ENCODE measurements at regions not wholly inside any gene's neighbourhood (a gene's known extent, or its start where the extent isn't known, plus 50 kb on each side); places are given as distances from the start of the nearest gene placed in this dataset.

DNA sequence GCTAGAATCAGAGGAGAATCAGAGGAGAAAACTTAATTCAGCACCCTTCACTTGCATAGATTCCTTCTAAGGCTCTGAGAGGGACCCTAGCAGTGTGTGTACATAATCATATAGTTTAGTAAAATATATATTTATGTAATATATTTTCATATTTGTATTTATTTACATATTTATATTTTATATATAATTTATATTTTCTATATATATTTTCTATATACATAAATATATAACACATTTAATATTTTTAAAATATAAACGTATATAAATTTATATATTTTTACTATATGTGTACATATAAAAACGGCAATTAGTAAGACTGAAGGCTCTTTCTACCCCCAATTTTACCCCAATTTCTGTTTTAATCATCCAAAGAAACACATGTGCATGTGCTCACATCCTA lies 80.3 kb downstream of the NXPE2 start:
- no peak for DNase-seq

DNA sequence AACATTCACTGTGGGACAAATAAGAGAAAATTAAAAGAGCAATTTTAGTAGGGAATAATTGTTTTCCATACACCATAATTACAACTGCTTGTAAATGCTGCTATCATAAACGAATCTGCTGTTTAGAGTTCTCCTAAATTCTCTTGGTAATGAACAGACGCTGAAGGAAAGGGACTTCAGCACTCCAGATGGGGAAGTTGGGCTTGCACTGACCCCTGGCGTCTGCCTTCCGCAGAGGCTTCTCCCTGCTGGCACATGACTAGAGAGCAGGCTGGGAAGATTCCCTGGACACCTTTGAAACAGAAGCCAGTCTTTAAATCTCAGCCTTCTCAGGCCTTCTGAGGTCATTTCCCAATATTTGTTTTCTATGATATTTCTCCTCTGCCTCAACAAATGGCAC lies 84.1 kb downstream of the NXPE2 start:
- peak; percentile 57 for DNase-seq

DNA sequence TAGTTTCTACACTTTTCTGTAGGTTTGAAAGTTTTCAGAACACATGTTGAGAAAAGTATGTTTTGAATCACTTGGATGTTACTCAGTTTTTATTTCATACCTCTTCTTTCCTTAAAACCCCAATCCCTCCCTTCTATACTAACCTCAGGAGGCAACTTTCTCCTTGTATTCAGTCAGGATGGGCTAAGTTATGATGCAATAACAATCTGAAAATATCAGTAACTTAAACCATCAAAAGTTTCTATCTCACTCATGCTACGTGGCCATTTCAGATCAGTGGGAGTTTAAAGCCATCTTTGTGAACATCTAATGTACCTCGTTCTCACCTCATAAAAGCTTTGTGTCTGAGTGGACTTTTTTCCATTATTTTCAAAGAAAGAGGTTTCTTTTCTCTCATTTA lies 86.2 kb downstream of the NXPE2 start:
- no peak for DNase-seq

DNA sequence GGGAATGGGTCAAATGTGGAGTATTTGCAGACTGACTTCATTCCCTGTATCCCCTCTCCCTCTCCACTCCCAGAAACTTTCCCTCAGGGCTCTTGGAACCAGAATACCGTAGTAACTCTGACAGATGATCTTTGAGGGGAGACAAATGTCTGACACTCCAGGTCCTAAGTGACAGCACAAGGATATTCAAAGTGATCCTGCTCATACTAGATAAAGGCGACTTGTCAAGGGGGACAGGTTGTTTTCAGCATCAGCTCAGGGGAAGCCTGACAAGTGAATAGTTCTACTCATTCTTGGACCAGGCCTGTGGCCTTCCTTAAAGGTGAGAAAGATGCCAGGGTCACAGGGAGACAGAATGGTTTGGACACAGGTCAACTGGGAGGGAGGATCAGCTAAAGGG lies 92.8 kb downstream of the NXPE2 start:
- DNase-seq = no peak

DNA sequence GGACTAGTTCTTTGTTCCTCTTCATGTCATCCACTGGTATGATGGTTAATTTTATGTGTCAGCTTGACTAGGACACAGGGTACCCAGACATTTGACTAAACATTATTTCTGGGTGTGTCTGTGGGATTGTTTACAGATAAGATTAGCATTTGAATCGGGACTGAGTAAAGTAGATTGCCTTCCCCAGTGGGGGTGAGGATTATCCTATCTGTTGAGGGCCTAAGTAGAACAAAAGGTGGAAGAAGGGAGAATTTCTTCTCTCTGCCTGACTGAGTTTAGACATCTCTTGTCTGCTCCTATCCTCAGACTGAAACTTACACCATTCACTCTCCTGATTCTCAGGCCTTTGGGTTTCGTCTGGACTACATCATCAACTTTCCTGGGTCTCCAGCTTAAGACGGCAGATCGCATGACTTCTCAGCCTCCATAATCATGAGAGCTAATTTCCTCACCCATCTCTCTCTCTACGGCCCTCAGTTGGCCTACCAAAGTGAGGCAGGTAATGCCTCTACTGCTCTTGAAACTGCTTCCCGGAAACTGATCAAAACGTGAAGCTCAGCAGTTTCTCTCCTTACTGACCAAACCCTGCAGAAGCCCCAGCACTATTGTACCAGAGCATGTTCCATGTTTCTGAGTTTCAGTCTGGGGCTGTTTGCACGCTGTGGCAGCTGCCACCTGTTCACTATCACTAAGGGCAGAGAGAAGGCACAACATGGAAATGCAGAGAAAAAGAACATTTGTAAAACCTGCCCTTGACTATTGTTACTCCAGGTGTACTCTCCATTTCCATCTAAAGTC lies 95.4 kb downstream of the NXPE2 start:
- DNase-seq = no peak

DNA sequence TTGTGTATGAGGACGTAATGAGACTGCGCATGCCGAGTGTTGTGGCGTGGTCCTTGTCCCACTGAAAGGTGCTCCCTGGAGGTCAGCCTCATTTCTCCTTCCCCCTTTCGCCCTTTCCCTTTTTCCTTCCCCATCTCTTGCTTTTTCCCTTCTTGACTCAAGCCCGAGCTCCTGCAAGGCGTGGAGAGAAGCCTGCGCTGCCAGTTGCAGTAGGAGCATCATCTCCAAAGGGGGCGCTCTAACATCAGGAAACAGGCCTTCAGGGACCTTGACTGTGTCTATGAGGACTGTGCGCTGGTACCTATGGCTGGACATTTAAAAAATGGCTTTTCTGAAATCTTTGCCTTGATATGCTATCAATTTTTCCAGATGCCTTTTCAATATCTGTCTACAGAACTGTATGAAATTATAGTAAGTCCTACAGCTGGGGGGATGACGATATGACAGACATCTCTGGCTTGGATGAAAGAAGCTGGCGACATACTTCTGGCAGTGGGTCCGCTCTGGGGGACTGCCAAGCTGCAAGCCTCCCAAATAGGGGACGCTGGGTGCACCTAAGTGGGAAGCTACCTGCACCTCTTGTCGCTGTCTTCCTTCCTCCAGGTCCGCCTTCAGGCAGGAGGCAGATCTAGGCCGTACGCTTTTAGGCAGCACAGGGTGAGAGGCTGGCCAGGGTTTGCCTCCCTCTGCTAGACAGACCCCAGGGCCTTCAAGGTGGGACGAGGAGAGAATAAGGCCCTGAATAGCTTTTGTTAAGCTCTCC lies 96.5 kb downstream of the NXPE2 start:
- peak; percentile 81 for DNase-seq

DNA sequence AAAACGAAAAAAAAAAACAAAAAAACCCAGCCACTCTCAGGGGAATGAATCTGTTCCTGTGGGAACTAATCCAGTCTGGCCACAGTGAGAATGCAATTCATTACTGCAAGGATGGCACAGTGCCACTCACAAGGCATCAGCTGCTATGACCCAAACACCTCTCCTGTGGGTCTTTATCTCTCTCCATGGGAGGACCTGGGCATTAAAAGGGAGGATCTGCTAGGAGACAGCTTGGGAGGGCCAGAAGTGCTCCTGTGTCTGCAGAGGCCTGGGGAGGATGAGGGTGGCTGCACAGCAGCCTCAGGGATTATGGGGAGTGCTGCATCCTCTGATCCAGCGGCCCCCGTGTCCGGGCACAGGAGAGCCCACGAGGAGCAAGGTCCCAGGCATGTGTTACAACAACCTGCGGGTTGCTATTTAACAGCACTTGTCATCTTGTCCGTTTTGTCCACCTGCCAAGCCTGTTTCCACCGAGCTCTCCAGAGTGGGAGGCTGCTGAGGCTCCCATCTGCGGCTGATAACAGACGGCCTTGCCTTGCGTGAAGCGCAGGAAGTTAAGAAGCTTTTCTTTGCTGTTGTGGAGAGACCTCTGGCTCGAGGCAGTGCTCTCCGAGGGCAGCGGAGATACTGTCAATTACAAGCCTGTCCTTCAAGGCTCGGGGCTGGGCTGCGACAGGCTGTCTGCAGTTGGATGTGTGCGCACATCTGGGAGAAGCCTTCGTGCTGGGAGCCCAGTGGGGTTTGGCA lies 97.7 kb downstream of the NXPE2 start:
- DNase-seq = peak; percentile 50

DNA sequence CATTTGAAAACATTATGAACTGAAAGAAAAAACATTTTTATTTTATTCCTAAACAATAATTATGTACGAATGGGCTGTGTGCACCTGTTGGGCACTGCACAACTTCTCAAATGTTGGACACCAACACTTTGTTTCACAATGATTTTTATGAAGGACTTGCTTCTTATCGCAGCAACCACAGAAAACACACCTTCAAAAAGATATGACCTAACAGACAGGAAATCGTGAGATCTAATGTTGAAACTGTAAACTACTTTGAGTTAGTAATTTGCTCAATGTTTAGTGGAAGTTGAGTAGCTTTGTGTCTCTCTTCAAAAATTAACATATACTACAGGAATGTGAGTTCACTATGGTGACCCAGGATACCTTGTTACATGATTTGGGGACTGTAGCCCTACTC lies 98.6 kb downstream of the NXPE2 start:
- DNase-seq = no peak

DNA sequence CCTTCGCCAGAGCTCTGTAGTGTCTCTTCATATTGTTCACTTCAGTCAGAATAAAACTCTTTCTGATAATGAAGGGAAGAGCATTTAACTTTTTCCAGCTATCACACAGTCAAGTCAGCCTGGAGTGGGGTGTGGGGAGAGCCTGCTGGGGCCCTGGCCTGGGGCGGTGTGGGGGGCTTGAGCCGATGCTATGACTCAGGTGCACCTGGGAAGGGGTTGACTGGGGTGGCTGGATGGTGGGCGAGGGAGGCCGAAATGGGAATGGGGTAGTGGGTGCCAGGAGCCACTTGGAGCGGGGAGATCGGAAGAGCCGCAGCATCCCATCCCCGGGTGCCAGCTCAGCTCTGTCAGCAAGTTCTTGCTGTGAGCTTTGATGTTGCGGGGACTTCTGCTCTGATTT lies 100.9 kb downstream of the NXPE2 start:
- no peak for DNase-seq

DNA sequence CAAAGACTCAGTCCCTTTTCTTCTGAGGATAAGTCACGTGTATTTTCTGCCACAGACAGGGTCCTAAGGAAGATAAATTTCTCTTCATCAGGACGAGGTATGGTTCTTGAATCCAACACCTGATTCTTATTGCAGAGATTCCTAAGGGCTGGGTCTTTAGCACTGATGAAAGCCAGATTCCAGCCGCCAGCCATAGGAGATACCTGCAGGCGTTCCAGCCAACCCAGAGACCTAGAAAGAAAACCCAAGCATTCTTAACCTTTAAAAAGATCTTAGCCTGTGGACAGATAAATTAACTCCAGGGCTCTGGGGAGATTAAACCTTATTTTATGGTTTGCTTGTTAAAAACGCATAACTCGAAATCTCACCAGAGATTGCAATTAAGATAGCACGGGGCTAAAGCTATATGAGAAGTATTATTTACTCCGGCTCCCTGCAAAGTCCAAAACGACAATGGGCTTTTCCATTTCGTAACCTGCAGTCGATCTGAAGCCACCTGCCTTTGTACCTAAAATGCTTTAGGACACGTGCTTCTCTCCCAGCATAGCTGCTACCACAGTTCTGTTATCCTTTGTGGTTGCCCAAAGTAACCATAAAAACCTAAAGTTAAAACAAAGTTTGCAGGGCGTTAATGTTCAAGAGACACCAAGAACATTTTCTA lies 104.5 kb downstream of the NXPE2 start:
- no peak for DNase-seq

DNA sequence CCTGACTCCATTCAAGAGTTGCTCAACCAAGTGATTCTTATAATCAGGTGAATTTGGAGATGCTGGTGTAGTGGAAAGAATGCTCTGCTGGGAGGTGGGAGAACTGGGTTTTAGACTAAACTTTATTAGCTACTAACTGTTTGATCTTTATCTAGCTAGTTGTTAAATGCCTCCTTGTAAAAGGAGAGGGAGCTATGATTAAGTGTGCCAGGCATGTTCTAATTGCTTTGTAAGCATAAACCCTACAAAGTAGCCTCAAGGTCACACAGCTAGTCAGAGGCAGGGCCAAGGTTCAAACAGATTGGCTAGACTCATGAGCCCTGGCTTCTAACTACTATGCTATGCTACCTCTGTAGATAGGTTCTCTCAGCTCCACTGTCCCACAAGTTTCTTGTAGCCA lies 105.5 kb downstream of the NXPE2 start:
- no peak for DNase-seq

DNA sequence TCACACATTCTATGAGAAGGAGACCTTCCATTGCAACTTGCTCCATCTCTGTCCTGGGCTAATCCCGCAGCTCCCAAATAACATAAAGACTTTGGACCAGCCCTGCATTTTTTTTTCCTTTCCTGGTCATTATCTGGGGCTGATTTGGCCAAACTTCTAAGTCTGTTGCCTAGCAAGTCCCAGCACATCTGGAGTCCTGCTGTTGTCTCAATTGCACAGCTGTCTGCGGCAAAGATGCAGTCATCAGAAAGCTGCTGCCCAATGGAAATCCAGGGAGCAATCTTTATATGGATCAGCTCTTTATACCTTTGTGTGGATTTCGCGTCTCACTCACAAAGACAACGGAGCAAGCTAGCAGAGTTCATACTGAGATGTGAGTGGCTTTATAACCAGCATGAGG lies 105.9 kb downstream of the NXPE2 start:
- DNase-seq = no peak

DNA sequence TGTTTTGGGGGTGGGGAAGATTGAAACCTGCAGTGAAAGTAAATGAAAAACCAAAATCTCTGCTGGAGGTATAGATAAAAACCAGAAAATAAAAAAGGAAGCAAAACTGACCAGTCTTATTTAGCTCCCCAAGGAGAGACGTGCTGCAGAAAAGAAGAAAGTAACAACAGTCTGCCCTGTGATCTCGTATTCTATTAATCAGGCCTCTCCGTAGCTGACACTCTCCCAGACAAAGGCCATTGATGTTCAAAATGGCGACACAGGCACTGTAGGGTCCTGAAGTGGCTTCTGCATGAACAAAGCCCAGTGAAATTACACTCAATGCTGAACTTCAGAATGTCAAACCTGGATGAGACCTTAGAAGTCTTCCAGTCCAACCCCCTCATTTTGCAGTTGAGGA lies 106.6 kb downstream of the NXPE2 start:
- no peak for DNase-seq

DNA sequence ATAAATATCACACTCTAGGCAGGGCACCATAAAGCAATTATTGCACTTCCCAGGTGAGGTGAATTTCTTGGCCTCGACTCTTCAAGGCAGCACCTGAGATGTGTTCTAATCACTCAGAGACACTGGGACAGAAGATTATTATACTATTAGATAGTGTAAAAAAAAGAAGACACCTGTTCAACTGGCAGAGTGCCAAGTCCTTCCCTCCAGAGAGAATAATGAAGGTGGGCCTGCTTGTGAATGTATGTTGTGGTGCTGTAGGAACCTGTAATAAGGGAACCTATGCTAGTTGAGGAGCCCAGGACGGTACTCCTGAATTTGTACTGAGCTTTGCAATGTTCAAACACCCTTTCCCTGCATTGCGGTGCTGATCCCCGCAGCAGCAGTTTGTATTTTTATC lies 107.5 kb downstream of the NXPE2 start:
- DNase-seq = peak; percentile 76

DNA sequence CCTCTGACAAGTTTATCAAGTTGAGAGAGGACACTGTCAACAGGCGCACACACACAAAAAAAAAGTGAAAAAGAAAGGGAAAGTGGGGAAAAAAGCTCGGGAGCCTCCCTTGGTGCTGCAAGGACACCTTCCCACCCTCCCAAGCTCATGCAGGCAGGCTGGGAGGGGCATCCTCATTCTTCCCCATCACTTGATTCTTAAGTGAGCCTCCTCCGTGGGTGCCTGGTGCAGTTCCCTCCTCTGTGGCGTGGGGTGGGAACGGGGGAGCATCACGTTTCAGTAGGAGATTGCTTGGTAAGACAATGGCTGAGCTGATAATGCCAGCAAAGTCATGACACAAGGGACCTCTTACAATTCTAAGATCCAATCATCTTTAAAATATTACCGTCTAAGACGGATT lies 108.8 kb downstream of the NXPE2 start:
- DNase-seq = no peak

DNA sequence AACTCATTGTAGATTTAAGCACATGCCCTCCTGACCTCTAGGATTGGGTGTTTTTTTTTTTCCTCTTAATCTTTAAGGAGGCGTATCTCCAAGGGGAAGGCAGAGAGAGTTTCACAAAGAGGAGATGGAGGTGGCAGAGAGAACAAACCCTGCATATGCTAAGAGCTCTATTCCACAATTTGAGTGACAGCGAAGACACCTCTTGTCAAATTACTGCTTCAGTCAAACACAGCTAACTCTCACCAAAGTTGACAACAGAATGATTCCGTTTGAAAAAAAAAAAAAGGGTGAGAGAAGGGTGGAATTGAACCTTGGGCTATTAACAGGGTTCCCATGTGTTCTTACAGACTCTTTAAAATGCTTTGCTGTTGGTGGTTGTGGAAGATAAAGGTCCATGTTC lies 112.6 kb downstream of the NXPE2 start:
- DNase-seq = no peak

DNA sequence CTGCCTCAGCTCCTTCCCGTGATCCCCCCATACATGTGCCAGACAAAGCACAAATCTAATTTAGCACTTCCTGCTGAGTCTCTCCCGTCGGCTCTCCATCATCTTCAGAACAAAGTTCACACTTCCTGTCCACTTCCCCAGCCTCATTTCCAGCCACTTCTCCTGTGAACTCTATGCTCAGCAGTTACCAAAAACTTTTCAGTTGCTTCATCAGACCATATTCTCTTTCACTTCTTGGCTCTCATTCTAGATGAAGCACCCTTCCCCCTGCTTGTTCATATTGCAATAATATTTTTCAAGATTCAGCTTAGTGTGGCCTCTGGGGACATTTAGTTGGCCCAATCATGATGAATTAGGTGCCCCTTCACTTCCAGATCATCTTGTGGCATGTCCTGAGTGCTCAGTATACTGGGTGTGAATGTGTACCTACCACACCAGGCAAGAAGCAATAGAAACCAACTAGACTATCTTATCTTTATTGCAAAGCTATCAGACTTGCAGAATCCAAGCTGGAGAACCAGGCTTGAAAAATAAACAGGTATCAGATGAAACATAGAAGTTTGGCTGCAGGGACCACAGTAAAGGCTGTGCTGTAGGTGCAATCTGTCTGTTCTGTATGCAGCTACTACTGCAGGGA lies 115.8 kb downstream of the NXPE2 start:
- no peak for DNase-seq

DNA sequence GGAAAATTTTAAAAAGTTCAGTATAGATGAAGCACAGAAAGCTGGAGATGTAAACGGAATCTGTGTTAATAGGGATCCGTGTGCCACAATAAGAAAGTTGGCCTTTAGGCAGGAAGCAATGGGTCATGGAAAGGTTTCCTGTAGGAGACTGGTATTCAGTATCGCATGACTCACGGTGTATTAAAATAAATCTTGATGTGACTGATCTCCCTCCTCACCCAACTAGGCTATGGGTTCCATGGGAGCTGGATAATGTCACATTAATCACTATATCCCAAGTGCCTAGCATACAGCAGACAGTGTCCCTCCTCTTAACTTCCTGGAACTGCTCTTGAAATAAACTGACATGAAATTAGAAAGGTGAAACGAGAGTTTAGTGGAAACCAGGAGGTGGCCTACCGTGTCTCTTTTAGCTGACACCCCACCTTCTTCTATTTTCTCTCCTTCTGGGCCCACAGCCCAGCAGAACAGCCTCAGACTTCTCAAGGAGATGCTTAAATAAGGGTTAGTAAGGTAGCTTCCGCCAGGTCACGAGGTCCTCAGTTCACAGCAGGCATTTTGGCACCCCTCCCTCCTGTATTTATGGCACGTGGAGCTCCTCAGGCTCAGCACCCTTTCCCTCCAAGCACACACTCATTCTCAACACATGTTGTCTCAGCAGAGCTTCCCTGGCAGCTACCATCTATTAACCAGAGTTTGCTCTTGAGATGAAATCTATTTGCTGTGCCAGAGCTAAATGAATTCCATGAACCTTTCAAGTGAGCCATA lies 118.8 kb downstream of the NXPE2 start:
- no peak for DNase-seq

DNA sequence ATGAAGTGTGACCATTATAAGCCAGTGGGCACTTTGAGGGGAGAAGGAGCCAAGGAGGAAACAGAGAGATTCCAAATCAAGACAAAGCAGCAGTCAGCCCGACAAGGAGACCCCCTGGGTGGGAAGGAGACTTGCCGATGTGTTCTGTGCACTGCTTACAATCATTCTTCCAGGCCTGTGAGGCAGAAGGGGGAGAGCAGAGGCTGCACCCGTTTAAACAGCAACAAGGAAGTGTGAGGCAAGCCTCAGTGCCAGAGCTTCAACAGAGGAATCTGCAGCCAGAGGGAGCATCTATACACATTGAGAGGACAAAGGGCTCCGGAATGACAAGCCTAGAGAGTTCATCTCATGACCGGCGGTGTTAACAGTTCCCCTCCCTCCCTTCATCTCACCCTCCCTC lies 121.1 kb downstream of the NXPE2 start:
- no peak for DNase-seq

DNA sequence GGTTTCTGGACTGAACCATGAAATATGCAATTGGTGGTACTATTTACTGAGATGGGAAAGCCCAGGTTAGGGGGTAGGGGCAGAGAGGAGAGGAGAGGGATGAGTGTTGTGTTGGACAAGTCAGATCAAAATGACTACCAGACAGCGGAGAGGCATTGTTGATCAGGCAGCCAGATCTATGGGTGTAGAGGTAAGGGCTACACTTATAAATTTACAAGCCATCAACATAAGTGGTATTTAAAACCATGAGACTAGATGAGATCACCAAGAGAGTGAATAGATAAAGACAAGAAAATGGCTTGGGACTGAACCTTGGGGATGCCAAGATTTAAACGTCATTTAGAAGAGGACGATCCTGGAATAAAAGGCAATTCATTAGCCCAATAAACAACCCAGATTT lies 123.4 kb downstream of the NXPE2 start:
- no peak for DNase-seq

DNA sequence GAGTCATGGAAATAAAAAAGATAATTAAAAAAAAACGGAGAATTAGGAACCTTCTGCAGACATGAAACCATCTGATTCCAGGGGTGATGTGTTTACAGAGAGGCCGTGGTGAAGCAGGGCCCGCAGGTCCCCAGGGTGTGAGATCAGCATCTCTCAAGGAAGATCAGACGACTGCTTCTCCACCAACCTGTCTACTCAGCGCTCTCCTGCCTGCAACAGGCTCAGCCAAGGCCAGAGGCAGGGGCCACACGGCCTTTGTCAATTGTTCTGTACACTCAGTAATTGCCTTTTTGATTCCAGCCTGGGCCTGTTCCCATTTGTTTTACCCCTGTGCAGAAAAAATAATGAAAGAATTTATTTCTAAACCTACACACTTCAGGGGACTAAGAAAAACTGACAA lies 124.6 kb downstream of the NXPE2 start:
- no peak for DNase-seq

DNA sequence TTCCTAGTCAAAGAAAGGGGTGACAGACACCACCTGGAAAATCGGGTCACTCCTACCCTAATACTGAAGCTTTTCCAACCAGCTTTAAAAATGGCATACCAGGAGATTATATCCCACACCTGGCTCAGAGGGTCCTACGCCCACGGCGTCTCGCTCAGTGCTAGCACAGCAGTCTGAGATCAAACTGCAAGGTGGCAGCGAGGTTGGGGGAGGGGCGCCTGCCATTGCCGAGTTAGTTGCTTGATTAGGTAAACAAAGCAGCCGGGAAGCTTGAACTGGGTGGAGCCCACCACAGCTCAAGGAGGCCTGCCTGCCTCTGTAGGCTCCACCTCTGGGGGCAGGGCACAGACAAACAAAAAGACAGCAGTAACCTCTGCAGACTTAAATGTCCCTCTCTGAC lies 127.1 kb downstream of the NXPE2 start:
- peak; percentile 30 for DNase-seq

Measured in NCI-H69 (cell line).